ENCODE measurements at regions not wholly inside any gene's neighbourhood (a gene's known extent, or its start where the extent isn't known, plus 50 kb on each side); places are given as distances from the start of the nearest gene placed in this dataset.
"Not testable (repeated sequence)": the region's sequence is repeated elsewhere in the genome, so short reads cannot be mapped to it uniquely, and the experiment has no call there.

DNA sequence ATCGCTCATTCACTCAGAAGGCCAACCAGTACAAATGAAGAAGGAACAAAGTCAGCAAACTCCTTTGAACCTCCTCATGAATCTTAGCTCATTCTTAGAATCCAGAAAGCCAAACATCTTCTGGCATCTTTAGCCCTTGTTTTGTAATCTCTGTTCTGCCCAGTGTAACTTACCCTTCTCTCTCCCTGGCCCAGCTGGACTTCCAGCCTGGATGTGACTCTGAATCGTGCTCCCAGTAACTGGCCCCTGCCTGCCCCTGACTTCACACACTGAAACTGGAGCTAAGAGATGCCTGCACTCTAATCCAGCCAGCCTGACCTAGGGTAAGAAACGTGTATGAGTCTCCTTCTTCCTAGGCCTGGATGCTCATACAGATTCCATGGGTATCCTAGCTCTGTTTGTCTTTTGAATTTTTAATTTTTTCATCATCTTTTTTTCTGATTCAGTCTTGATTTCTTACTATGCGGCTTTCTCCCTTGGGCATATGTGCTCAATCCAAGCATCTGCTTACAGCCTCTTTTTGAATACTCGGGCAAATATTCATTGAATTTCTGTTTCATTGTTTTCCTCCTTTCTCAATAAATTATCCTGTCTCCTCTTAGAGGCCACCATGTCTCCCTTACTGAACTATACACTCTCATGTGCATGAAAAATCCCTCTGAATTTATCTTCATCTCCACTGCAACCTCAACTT is 845.6 kb upstream of the AUTS2 start:
- DNase-seq (ENCODE audit: low spot score): no peak

DNA sequence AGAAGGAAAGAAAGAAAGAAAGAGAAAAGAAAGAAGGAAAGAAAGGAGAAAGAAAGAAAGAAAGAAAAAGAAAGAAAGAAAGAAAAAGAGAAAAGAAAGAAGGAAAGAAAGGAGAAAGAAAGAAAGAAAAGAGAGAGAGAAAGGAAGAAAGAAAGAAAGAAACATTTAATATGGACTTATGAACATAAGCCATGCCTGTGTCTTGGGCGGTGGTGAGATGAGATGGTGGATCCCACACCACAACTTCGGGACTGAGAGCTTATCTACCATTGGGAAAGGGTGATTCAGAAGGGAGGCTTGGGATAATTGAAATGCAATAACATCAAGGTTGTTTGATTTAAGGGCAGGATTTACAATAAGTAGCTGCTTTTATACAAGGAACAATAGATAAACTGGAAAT is 843.9 kb upstream of the AUTS2 start:
- DNase-seq (ENCODE audit: low spot score): no peak

DNA sequence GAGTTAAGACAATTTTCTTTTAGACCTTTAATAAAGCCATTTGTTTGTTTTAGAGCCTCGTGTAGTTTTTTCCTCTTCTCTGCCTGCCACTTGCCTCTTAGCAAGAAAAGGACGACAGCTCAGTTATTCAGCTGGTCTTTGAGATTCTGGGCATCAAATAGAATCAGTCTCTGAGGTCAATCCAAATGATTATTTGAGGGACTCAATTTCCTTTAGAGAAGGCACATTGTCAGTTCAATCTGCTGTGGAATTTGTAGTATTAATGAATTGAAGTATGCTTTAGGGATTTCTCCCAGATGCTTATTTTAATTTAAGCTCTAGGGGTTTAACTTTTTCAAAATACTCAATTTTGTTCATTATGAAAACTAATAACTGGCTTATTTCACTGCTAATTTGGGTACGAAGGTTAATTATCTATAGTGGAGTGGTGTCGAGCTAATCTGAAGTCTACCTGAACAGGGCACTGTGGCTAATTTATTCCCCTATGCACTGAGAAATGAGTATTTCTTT is 841.2 kb upstream of the AUTS2 start:
- no peak for DNase-seq (ENCODE audit: low spot score)

DNA sequence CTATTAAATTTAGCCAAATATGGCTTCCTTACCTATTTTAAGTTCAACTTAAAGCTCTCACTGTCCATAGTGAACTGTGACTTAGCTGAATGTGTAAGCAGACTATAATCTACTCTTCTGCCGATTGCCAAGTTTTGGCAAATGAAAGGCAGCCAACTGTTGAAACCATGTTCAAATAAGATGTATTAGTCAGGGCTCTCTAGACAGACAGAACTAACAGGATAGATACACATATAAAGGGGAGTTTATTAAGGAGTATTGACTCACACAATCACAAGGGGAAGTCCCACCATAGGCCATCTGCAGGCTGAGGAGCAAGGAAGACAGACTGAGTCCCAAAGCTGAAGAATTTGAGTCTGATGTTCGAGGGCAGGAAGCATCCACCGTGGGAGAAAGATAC is 837.7 kb upstream of the AUTS2 start:
- no peak for DNase-seq (ENCODE audit: low spot score)

DNA sequence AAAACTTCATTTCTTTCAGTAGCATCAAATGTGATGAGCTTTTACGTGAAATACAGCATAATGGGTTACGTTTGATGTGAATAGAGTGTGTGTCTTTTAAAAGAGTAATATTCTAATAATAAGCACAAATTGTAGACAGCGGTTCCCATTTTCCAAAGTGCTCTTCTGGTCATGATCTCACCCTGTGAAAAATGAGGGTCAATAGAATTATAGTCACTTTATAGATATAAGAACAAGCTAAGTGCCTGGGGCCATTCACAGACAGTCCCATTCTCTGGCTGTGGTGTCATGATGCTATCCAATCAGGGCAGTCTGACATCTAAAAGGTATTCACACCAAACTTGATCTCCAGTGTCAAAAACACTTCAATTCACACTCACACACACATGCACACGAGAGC is 830.8 kb upstream of the AUTS2 start:
- DNase-seq (ENCODE audit: low spot score): no peak

DNA sequence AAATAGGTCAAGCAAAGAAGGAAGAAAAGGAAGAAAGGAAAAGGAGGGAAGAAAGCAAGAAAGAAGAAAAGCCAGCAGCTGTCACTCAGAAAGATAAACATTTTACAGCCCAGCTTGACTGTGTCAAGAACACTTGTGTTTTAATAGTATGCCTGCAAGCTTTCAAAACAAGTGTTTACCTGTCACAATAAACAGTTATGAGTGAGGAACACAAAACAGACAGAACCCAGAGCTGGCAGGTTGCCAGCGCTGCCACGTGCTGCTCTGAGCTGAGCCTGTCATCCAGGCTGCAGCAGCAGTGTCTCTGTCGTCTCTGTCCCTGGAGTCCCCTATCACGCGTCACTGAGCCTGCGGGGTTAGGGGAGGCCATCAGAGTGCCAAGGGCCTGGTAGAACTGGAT is 827.6 kb upstream of the AUTS2 start:
- DNase-seq (ENCODE audit: low spot score): peak; percentile 12

DNA sequence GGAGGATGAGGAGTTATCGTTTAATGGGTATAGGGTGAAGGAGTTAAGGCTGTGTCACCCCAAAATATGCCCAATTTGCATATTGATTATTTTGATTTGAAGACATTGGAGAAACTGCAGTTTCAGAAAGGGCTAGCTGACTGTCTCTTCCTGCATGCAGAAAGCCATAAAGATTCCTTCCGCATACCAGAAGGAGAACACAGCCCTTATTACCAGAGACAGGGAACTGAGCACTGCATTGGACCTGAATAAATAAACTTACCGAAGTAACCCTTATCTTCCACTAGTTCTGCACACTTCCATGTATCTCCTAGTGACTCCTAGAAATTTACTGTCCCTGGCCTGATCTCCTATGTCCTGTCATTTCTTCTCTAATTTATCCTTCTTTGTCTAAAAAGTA is 821.9 kb upstream of the AUTS2 start:
- DNase-seq (ENCODE audit: low spot score): no peak

DNA sequence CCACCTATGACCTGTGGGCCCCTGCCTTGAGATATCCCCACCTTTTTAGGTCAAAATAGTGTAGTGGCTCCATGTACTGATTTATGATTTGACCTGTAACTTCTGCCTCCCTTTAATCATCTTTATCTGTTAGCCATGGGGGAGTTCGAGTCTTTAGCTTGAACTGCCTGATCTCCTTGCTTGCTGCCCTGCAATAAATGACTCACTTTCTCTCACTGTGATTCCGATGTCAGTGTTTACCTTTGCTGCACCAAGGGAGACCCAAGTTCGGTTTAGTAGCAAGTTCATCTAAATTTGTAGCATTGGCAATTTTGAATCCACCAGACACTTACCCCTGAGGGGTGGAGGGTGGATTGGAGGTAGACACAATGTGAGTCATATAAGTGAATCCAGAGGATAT is 814.6 kb upstream of the AUTS2 start:
- DNase-seq (ENCODE audit: low spot score): no peak

DNA sequence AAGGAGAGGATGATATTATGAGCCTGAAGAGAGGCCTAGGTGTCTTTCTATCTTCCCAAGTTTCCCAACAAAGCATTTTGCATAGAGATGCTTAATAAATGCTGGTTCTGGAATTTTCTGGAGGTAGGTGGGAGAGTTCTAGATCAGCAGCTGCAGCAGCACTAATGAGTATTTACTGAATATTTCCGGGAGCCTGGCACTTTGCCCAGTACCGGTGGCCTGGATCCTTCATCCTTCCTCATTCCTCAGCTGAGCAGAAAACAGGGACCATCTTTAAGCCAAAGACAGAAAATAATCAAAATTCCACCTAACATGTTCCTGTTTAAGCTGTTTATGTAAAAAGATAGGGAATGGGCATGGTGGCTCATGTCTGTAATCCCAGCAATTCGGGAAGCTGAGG is 813.2 kb upstream of the AUTS2 start:
- DNase-seq (ENCODE audit: low spot score): no peak

DNA sequence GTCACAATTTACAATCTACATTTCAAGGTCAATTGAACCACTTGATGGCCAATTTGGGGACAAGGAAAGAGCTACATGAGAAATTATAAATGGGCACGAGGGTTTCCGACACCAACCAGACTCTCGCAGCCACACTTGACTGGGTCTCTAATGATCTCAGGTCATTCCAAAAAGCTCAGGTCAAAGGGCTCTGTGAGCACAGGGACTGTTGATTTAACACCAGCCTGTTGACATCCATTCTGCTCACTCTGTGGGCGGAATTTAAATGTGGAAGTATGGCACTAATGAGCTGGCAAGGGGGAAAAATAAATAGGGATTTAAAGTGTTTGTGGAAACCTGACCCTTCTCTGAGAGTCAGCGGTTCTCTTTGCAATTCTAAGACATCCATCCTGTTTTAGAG is 810.7 kb upstream of the AUTS2 start:
- no peak for DNase-seq (ENCODE audit: low spot score)

DNA sequence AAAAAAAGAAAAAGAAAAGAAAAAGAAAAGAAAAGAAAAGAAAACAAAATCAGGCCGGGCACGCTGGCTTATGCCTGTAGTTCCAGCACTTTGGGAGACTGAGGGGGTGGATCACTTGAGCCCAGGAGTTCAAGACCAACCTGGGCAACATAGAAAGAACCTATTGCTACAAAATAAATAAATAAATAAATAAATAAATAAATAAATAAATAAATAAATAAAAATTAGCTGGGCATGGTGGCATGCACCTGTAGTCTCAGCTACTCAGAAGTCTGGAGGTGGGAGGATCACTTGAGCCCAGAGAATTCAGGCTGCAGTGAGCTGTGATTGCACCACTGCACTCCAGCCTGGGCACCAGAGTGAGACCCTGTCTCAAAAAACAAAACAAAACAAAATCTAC is 809.7 kb upstream of the AUTS2 start:
- not testable (repeated sequence) for DNase-seq (ENCODE audit: low spot score)

DNA sequence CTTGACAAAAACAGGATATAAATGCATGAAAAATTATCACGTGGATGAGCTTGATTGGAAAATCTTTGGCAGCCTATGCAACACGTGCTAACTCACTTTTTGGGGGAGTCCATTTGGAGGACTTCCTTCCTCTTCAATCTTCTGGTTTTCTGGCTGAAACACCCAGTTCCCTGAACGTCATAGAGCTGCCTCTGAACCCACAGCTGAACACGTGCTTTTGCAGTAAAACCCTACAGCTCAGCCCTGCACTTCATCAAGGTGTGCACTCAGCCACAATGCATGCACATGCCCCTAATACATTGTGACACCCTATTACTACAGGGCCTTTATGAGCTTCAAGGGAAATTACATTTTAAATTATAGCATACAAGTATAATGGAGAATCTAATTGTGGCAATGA is 808.7 kb upstream of the AUTS2 start:
- no peak for DNase-seq (ENCODE audit: low spot score)

DNA sequence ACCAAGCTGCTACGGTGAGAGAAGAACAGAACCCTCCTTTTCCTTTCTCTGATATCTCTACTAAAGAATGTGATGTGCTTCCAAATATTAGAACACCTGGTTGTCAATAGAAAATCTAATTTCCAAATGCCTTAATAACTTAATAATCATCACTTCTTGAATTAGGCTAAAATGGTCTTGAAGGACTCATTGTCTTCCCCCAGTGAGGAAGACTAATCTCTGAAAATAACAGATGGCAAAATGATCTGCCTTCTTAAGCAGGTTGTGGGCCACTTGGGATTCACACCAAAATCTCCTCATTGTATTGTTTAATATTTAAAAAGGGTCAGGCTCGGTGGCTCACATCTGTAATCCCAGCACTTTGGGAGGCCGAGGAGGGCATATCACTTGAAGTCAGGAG is 805.9 kb upstream of the AUTS2 start:
- no peak for DNase-seq (ENCODE audit: low spot score)

DNA sequence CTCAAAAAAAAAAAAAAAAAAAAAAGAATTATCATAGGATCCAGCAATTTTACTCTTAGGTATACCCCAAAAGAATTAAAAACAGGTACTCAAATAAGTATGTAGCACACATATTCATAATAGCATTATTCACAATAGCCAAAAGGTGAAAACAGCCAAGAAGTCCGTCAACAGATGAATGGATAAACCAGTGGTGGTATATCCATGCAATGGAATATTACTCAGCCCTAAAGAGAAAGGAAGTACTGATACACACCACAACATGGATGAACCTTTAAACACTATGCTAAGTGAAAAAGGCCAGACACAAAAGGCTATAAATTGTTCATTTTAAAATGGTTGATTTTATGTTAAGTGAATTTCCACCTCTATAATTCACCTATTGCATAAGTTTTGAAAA is 804.8 kb upstream of the AUTS2 start:
- no peak for DNase-seq (ENCODE audit: low spot score)

DNA sequence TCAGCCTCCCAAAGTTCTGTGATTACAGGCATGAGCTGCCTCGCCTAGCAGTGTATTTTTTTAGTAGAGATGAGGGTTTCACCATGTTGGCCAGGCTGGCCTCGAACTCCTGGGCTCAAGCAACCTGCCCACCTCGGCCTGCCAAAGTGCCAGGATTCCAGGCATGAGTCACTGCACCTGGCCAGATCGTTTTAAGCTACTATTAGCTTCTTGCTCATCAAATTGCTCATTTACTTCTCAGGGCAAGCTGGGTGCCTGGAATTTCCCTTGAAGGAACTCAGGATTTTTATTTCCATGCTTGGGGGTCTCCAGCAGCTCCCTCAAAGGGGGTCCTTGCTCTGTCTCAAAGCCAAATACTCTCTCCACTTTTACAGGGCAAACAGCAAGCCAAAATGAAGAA is 798.0 kb upstream of the AUTS2 start:
- DNase-seq (ENCODE audit: low spot score): no peak

DNA sequence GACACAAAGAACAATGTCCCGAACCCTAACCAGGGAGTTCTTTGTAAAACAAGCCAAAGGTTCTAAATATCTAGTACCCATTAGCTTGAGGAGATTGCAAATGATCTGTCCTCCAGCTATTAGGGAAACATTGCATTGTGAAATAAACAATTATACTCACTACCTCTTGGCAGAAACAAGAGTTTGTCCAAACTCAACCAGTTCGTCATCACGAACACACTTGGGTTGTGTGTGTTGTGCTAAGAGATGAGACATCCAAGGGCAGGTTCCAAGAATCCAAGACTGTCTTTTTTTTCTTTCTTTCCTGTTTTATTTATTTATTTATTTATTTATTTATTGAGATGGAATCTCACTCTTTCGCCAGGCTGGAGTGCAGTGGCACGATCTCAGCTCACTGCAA is 793.1 kb upstream of the AUTS2 start:
- DNase-seq (ENCODE audit: low spot score): no peak

DNA sequence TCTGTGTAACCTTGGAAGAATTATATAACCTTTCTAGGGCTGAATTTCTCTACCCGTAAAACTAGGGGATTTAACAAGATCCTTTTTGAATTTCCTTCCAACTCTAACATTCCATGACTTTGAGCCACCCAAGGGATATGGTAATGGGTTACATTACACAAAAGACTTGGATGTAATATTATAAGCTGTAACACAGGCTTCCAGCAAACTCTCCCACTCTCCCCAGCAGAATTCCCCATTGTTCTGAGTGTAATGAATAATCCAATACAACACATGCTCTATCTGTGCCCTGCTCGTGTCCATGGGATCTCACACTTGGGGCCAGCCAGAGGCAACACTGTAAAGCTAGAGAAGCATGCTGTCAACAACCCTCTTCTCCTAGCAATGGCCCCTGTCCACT is 790.6 kb upstream of the AUTS2 start:
- no peak for DNase-seq (ENCODE audit: low spot score)

DNA sequence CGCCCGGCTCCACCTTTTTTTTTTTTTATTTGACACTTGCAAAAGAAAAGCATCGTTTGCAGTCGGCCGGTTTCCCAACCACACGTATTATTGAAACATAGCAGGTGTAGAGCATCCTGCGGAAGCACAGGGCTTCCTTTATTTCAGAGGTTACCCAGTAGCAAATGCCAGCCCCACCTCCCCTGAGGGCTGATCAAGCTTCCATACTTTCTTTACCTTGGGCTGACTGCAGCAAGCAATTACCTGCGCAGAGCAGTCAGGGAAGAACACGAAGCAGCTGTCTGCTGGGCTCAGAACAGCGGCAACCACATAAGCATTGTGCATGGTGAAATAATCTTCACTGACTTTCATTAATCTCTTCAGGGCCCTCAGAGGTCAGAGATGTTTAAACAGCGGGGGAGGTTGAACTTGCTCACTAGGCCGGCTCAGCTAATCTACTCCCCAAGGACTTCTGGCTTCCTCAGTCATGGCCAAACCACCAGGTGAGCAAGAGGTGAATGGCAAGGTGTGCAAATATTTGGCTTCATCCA is 784.7 kb upstream of the AUTS2 start:
- no peak for DNase-seq (ENCODE audit: low spot score)

DNA sequence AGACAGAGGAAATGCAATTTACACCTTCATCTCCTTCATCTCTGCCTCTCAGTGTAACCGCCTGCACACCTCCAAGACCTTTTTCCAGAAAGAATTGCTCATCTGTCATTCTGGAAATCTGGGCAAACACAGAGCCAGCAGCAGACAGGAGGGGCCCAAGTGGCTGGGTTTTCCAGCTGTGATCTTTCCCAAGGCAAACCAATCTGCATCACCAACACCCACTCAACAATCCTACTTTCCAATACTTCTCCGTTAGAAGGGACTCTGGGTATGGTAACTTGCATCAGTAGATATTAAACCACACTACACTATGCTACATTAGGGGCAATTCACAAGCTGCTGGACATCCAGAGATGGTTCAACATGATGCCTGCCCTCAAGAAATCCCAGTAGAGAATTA is 781.8 kb upstream of the AUTS2 start:
- no peak for DNase-seq (ENCODE audit: low spot score)

DNA sequence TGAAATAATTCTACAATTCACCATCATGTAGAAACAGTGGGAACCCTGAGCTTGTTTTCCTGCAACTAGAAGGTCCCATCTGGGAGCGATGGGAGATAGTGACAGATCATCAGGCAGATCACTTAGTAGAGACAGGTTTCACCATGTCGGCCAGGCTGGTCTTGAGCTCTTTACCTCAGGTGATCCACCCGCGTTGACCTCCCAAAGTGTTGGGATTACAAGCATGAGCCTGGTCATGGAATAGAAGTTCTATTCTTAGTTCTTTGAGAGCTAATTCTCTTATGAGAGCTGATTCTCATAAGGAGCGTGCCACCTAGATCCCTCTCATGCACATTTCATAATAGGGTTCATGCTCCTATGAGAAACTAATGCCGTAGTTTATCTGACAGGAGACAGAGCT is 778.0 kb upstream of the AUTS2 start:
- DNase-seq (ENCODE audit: low spot score): no peak

DNA sequence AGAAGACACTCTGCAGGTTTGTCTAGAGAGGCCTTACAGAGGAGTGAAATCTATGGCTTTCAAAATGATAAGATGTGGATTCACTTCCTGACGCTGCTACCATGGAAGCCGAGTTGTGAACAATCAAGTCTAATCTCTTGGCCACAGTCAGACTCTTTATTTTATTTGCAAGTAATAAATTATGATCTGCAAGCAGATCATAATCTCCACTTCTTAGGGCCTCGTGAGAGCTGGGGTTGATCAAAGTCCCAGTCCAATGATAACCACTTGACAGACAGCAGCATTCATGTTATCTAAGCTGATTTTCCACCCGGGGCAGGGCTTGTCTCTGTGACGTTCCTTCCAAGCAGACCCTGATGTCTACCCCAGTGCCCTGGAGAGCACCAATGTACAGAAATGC is 776.4 kb upstream of the AUTS2 start:
- no peak for DNase-seq (ENCODE audit: low spot score)

DNA sequence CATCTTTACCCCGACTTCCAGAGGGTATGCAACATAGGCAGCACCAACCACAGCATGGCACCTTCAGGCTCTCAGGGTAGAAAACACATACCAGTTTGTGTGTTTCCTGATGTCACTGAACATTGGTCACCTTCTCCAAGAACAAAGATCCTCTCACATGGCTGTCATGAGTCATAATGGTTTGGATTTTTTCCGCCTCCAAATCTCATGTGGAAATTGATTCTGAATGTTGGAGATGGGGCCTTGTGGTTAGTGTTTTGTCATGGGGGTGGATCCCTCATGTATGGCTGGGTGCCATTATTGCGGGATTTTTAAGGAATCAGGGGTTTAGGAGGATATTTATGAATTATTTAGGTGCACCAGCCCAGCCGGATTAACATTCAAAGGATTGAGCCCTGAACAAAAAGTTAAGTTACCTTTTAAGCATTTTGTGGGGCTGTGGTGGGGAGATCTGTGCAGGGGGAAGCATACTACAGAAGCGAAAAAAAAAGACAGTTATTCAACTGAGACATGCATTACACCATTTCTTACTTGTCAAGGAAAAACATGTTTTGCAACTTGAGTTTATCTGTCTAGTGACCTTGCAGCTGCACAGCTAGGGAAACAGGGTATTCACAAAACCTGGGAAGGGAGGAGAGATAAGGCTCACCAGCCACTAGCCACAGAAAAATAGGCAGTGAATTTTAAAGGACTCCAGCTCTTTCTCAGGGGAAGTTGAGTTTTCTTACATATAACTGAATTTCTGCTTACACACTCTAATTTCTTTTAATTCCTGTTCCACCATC is 774.1 kb upstream of the AUTS2 start:
- peak; percentile 74 for DNase-seq (ENCODE audit: low spot score)

DNA sequence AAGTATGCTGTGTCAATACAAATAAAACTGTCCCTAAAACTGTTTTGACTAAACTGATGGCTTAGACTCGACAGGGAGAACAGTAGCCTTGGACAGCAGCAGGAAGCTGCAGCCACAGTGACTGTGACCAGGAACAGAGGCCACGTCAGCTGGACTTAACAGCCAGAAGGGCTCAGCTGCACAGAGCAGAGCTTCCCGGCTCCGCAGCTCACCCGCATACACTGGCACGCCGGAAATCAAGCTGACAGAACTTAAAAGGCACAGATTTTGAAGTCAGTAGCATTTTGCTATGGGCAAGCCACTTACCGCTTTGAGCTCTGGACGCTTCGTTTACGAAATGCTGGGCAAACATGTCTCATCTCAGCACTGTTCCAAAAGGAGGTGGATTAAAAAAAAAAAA is 769.7 kb upstream of the AUTS2 start:
- no peak for DNase-seq (ENCODE audit: low spot score)

DNA sequence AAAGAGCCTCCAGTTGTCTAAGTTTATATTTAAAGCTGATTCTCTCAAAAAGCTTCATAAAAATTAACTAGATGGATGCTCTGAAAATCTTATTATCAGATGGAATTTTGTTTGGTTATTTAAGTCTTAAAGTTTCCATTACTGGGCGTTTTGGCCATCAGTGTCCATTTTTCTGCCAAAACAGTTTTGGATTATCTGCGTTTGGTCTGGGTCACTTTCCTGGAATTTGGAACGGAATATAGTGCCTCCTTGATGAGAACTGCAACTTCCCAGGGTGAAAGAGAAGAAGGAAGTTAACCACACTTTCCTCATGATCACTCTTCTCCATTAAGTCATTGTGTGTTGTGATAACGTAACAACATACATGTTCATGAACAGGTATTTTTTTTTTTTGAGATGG is 764.9 kb upstream of the AUTS2 start:
- no peak for DNase-seq (ENCODE audit: low spot score)

Measured in COLO829 (cell line).